Testis (tissue), 2 donors: ENCODE measurements at regions not wholly inside any gene's neighbourhood (a gene's known extent, or its start where the extent isn't known, plus 50 kb on each side); places are given as distances from the start of the nearest gene placed in this dataset.

Experiments
- CTCF ChIP-seq, 3 experiments: fragments of 450-650 bp in 2 of 3; fragments of 200-600 bp in 1 of 3; sonication (generic) in 1 of 3; IDR thresholded peaks; one replicate each; pipeline ENCODE4 v1.5.1; 2016 to 2019; ENCODE audit warnings: antibody characterized with exemption in 3 of 3, mild to moderate bottlenecking in 2 of 3, moderate library complexity in 1 of 3
- POLR2A ChIP-seq: fragments of 450-650 bp; IDR thresholded peaks from one replicate; pipeline ENCODE4 v1.6.1; 2017; ENCODE audit warnings: antibody characterized with exemption, mild to moderate bottlenecking, moderate library complexity

GRCh38 chr12:58564721-58565120 lies 355.6 kb downstream of the LRIG3 start:
- TF ChIP-seq POLR2A (no peak), CTCF (IDR thresholded peaks at IDR 0.05) (no peak)
